Activated T-cell treated with anti-CD3 and anti-CD28 coated beads, Interleukin-2, amount 50 U/mL, for 72 hours (primary cell): ENCODE measurements at regions not wholly inside any gene's neighbourhood (a gene's known extent, or its start where the extent isn't known, plus 50 kb on each side); places are given as distances from the start of the nearest gene placed in this dataset.

Source experiments
- ATAC-seq, 2 donors: fragments of 150-1000 bp; cut with Tn5 transposase; replicated peaks in 1 of 2; 2 replicates each; pipeline ENCODE4 v1.10.0; 2021; ENCODE audit warnings: moderate library complexity in 2 of 2, mild to moderate bottlenecking in 1 of 2
- DNase-seq, 2 donors: peaks; one replicate each; pipeline ENCODE4 v3.0.0; 2021 to 2022; ENCODE audit warnings: mixed read lengths in 1 of 2
- H3K27ac Mint-ChIP-seq: one replicate; pipeline ENCODE4 v1.8.0; 2022; ENCODE audit warnings: mild to moderate bottlenecking, moderate library complexity, mixed read lengths
- H3K27me3 Mint-ChIP-seq: one replicate; pipeline ENCODE4 v1.8.0; 2022; ENCODE audit warnings: low read depth, mixed read lengths
- H3K36me3 Mint-ChIP-seq, 2 donors: one replicate each; pipeline ENCODE4 v1.8.0; 2022; ENCODE audit warnings: mixed read lengths in 2 of 2, mild to moderate bottlenecking in 1 of 2; ENCODE audit not compliant: insufficient read depth in 2 of 2
- H3K4me1 Mint-ChIP-seq: one replicate; pipeline ENCODE4 v1.8.0; 2022; ENCODE audit warnings: low read depth, mixed read lengths
- H3K4me3 Mint-ChIP-seq, 2 donors: one replicate each; pipeline ENCODE4 v1.8.0; 2022; ENCODE audit warnings: mild to moderate bottlenecking in 2 of 2, mixed read lengths in 2 of 2, moderate library complexity in 2 of 2
- H3K9me3 Mint-ChIP-seq, 2 donors: one replicate each; pipeline ENCODE4 v1.8.0; 2022; ENCODE audit warnings: mixed read lengths in 2 of 2

DNA sequence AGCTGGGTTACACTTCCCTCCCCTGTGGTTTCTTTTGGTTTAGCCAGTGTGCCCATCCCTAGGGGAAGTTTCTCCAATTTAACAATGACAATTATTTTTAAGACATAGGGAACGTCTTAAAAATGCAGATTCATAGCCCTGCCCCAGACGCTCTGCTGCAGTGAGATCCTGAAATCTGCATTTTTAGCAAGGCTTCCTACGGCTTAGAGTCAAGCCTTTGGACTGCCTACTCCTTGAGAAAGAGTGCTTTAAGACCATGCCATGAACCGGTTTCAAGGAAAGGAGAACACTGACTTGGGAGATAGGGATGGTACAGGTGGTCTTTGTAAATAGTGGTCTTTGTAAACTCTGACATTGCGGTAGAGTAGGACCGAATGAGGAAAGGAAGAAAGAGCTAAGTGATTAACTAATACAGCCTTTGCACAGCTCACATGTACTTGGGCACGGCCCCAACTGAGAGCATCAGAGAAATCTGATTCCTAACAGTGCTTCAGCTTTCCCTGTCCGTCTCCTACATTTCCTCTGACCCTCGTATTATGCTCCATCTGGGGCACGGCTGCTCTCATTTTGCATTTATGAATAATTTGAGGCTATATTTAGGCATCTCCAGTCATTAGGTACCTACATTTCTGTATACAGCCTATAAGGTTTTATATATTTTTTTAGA is 217.6 kb upstream of the TANK start:
- H3K36me3 Mint-ChIP-seq = peaks cover 0 to 1% of the 10 kb centered on the region in 2 donors
- no peaks in the 10 kb centered on the region for H3K27me3 Mint-ChIP-seq
- H3K4me3 Mint-ChIP-seq = no peak overlapping the region
- H3K4me1 Mint-ChIP-seq = peaks cover 27% of the 10 kb centered on the region
- ATAC-seq (no peak), DNase-seq (no peak)
- peaks cover 3 to 4% of the 10 kb centered on the region in 2 donors for H3K9me3 Mint-ChIP-seq
- H3K27ac Mint-ChIP-seq = no peak overlapping the region

DNA sequence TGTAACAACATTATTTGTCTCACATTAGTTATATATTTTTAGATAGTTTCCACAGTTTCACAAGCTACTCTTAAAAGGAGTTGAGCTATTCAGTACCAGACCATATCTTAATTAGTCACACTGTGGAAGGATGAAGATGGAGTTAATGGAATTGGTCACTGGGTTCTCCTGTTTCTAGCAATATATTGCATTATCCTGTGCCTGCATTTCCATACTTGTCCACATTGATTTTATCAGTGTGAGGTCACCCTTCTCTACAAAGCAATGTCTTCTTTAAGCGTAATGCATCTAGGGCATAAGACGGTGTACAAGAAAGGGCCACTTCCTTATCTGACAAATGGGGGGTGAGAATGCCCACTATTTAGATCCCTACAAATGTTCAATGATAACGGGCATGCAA is 216.8 kb upstream of the TANK start:
- Mint-ChIP-seq H3K9me3 (no peaks in the 10 kb centered on the region), H3K27me3 (no peaks in the 10 kb centered on the region), H3K4me3 (no peak overlapping the region), H3K36me3 (no peaks in the 10 kb centered on the region), H3K4me1 (peaks cover 27% of the 10 kb centered on the region), H3K27ac (no peak overlapping the region)
- no peak for DNase-seq
- ATAC-seq = no peak

DNA sequence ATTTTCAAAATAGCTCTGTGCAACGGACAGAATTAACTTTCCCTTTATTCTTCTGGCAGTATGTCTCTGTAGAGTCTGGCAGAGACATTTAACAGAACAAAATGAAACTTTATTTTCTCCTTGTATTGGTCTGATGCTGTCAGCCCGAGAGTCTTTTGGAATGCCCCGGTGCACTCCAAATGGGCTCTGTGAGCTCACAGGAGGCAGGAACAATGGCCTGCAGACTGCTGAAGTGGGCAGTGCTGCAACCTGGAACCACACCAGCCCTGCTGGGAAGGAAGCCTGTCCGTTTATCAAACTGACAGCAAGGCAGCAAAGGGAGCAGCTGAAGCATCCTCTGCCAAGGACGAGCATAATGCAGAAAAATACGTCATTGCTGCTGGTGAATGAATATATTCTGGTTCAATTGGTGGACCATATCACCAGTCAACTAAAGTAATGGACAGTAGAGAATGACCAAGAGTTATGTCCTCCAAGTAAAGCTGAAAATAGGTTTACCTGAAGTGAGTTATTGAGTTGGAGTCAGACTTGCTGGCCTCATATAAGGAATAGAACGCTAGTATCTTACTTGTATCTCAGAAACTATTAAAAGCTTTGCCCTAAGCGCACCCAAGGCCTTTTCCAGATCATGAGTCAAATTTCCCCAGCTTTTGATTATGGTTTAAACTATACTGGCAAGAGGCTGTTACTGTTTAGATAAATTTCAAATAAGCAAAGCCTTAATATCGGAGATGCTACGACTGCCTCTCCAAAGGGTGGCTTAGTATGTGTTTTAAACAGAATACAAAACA is 207.6 kb upstream of the TANK start:
- ATAC-seq (no peak), DNase-seq (no peak)
- H3K9me3 Mint-ChIP-seq = no peaks in the 10 kb centered on the region
- no peaks in the 10 kb centered on the region for H3K27me3 Mint-ChIP-seq
- H3K27ac Mint-ChIP-seq = no peak overlapping the region
- no peaks in the 10 kb centered on the region for H3K4me1 Mint-ChIP-seq
- H3K4me3 Mint-ChIP-seq = no peak overlapping the region
- H3K36me3 Mint-ChIP-seq = no peaks in the 10 kb centered on the region

DNA sequence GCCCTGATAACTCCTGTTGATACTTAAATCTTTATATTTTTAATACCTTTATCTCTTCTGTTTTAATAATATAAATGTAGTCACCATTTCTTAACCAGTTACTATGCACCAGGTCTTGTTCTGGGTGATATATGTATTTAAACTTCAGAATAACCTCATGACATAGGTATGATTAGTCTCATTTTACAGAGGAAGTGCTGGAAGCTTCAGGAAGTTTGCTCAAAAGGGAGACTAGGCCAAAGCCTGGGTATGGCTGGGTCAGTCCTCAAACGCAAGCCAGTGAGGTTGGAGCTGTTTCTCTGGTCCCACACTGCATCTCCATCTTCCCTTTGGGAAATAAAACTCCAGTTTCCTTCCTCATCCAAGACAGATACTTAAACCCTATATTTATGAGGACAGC is 204.7 kb upstream of the TANK start:
- no peak overlapping the region for H3K4me3 Mint-ChIP-seq
- ATAC-seq = no peak
- DNase-seq = no peak
- no peaks in the 10 kb centered on the region for H3K36me3 Mint-ChIP-seq
- no peaks in the 10 kb centered on the region for H3K4me1 Mint-ChIP-seq
- H3K9me3 Mint-ChIP-seq = no peaks in the 10 kb centered on the region
- H3K27ac Mint-ChIP-seq = no peak overlapping the region
- no peaks in the 10 kb centered on the region for H3K27me3 Mint-ChIP-seq

DNA sequence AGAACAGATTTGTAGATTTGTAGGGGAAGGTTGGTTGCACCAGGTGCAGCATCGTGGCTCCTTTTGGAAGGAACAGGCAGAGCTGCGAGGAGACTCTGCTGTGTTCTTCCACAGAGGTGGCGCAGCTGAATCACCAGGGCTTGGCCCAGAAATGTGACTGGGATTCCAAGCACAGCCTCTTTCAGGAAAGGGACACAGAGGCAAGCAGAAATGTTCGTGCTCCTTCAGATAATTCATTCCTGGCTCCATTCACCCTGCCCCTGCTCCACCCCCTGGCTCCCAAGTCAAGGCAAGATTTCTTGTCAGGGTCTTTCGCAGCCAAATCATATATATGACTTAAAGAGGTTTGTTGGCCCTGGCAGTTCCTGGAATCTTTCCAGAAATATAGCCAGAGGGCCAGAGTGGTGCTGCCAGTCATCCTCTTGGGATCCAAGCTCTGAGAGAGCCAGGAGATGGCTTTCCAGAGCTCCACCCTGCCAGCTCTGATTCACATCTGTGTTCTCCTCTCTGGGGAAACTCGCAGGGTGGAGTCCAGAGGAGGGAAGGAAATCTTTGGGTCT is 203.9 kb upstream of the TANK start:
- no peak for DNase-seq
- no peaks in the 10 kb centered on the region for H3K9me3 Mint-ChIP-seq
- ATAC-seq = no peak
- H3K27me3 Mint-ChIP-seq = no peaks in the 10 kb centered on the region
- H3K4me3 Mint-ChIP-seq = no peak overlapping the region
- no peaks in the 10 kb centered on the region for H3K36me3 Mint-ChIP-seq
- no peak overlapping the region for H3K27ac Mint-ChIP-seq
- no peaks in the 10 kb centered on the region for H3K4me1 Mint-ChIP-seq

DNA sequence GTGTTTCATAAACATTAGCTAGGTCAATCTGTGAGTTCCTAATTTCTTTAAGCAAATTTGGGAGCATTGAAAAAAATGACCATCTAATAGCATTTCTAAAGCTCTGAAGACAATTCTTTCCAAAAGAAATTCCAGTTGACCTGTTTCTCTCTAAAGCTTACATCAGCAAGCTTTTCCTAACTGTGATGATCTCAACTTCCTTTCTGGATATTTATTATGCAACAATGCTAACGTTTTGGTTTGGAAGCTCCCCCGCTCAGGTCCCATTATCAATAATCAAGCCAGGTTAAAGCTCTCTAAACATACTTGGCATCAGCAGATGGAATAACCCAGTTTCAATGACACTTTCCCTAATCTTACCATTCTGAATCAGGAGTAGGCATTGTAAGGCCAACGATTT is 196.3 kb upstream of the TANK start:
- ATAC-seq (no peak), DNase-seq (no peak)
- Mint-ChIP-seq H3K36me3 (no peaks in the 10 kb centered on the region), H3K9me3 (no peaks in the 10 kb centered on the region), H3K27ac (no peak overlapping the region), H3K27me3 (peaks cover 8% of the 10 kb centered on the region), H3K4me3 (no peak overlapping the region), H3K4me1 (no peaks in the 10 kb centered on the region)

DNA sequence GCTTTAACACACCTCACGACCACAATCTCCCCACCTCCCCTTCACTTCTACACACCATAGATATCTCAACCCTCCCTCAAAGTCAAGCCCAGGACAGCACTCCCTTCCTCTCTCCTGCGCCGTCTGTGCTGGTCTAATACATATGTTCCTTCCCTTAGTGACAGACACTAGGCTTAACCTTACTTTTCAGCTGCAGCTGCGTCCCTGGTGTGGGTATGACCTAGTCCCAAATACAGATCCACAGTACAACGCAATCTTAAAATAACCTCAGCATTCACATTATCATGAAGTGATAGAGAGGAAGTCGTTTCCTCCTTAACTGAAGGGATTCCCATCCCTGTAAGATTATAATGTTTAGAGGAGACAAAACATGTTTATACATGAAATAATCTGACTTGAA is 192.7 kb upstream of the TANK start:
- ATAC-seq = no peak

DNA sequence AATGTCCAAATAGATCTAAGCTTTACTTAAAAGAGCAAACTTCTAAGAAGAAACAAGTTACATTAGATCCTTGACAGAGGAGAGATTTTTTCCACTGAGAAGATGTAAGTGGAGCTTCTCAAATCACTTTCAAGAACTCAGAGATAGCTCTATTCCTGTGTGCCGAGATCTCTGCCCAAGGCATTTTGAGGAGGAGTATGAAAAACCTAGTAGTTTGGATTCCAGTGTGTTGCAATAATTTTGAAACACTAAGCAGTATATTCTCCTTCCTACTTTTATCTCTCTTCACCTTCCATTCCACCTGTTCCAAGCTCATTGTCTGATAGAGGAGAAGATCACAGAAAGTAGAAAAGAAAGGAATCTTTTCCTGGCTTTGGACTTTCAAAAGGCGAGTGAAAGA is 192.0 kb upstream of the TANK start:
- Mint-ChIP-seq H3K27ac (no peak overlapping the region), H3K27me3 (peaks cover 8% of the 10 kb centered on the region), H3K36me3 (no peaks in the 10 kb centered on the region), H3K9me3 (no peaks in the 10 kb centered on the region), H3K4me1 (no peaks in the 10 kb centered on the region), H3K4me3 (no peak overlapping the region)
- ATAC-seq = no peak
- no peak for DNase-seq

More for the DNA sequence above, 192.7 kb upstream of the TANK start:
- Mint-ChIP-seq H3K36me3 (no peaks in the 10 kb centered on the region), H3K4me3 (no peak overlapping the region), H3K9me3 (no peaks in the 10 kb centered on the region), H3K27me3 (peaks cover 8% of the 10 kb centered on the region), H3K27ac (no peak overlapping the region), H3K4me1 (no peaks in the 10 kb centered on the region)
- no peak for DNase-seq

DNA sequence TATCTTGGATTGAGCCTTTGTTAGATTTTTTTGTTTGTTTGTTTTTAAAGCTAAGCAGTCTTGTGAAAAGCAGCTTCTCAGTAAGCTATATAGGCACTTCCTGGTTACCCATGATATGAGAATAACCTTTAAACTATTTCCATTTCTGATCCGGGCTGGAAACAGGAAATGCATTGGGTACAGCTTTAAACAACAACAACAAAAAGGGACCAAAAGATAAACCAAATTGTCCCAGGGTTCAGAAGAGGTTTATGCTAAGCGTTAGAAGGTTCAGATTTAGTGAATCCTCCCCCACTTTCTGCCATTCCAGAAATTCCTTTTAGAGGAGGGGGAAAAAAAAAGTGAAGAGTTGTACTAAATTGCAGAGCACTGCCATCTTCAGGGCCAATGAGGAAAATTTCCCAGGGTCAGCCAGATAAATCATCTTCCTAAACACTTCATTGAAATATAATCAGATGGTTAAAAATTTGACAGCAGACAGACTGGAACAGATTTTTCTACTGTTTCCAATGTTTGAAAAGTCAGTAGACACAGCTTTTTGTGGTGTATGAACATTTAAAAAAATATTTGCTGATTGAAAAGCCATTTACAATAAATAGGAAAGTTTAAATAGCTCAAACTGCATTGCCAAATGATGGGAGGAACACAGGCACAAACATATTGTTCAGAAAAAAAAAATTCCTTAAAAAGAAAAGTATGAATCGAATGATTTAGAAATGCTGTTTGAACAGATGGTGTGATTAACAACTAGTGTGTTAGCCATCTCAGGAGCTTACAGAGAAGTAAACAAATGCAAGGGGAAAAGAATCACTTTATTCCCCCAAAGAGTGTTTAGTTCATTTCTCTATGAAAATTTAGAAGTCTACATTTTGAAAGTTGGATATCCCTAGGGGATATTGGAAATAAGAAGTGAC is 189.9 kb upstream of the TANK start:
- peaks cover 8% of the 10 kb centered on the region for H3K27me3 Mint-ChIP-seq
- ATAC-seq = no peak
- H3K27ac Mint-ChIP-seq = no peak overlapping the region
- H3K4me3 Mint-ChIP-seq = no peak overlapping the region
- no peak for DNase-seq
- peaks cover 4% of the 10 kb centered on the region for H3K4me1 Mint-ChIP-seq
- no peaks in the 10 kb centered on the region for H3K9me3 Mint-ChIP-seq
- H3K36me3 Mint-ChIP-seq = no peaks in the 10 kb centered on the region

DNA sequence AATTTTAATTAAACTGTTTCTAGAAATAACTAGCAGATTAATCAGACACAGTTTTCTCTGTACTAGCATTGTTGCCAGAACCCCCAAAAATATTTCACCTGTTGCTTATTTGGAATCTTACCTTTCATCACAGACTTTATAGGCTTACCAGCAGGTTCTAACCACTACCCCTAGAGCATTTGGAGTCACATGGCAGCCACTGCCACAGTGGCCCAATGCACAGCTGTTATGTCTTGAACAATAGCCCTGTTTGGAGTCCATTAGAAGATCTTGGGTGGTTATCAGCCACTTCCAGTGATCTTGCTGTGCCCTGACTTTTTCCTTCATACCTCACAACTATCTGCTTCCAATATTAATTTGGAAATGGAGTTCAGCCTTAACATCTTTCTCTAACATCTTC is 186.2 kb upstream of the TANK start:
- no peak overlapping the region for H3K4me3 Mint-ChIP-seq
- ATAC-seq (no peak), DNase-seq (no peak)
- H3K36me3 Mint-ChIP-seq = no peaks in the 10 kb centered on the region
- peaks cover 4% of the 10 kb centered on the region for H3K27me3 Mint-ChIP-seq
- H3K4me1 Mint-ChIP-seq = peaks cover 6% of the 10 kb centered on the region
- H3K9me3 Mint-ChIP-seq = no peaks in the 10 kb centered on the region
- no peak overlapping the region for H3K27ac Mint-ChIP-seq

DNA sequence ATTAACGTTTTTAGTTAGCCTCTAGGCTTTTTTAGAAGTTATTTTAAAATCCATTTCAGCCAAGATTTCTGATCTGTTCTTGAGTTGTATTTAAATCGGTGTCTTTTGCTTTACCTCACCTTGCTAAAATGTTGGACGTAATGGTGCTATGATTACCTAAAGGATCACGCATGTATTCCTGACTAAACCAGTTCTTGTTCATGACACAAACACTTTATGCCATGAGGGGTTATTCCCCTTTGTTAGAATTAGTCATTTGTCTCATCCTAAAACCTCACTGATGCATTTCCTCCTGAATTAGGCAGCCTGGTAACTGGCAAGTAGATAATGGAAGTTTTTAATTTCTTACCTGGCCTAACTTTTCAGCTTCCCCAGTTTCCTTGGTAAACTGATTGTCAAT is 185.4 kb upstream of the TANK start:
- H3K27me3 Mint-ChIP-seq = peaks cover 4% of the 10 kb centered on the region
- H3K4me3 Mint-ChIP-seq = no peak overlapping the region
- no peak for DNase-seq
- H3K36me3 Mint-ChIP-seq = no peaks in the 10 kb centered on the region
- H3K4me1 Mint-ChIP-seq = peaks cover 6% of the 10 kb centered on the region
- ATAC-seq = no peak
- H3K9me3 Mint-ChIP-seq = no peaks in the 10 kb centered on the region
- no peak overlapping the region for H3K27ac Mint-ChIP-seq

DNA sequence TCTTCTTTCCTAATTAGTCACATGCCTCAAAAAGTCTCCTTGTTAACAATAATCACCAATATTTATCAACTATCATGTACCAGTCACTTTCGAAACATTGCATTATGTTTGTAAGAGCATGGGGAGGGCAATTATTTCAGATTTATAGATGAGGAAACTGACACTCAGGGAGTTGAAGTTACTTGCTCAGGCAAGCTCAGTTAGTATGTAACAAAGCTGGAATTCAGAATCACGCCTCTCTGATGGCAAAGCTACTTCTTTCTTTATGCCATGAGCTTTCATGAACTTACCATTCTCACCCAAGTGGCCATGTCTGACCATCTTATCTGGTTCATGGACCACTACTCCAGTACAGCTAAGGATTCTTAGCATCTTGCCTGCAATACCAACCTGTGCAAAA is 183.4 kb upstream of the TANK start:
- Mint-ChIP-seq H3K27ac (no peak overlapping the region), H3K4me3 (no peak overlapping the region), H3K9me3 (no peaks in the 10 kb centered on the region), H3K4me1 (peaks cover 6% of the 10 kb centered on the region), H3K36me3 (no peaks in the 10 kb centered on the region), H3K27me3 (peaks cover 4% of the 10 kb centered on the region)
- ATAC-seq = no peak
- no peak for DNase-seq

DNA sequence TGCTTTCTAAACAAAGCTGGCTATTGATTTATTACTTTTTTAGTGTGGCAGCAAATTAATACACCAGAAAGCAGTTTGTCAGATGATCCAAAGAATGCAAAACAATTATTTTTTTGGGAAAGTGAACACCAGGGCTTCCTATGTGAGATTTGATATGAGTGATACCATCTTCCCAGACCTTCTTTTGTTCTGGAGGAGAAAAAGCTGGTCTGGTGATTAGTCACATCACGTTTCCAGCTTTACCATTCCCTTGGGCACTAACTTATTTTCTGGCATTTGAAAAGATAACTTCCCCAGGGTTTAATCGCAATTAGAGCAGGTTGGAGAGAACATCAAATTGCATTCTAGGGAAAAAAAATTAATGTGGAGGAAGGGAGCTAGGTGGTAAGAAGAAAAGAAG is 182.9 kb upstream of the TANK start:
- DNase-seq (no peak), ATAC-seq (no peak)
- Mint-ChIP-seq H3K36me3 (no peaks in the 10 kb centered on the region), H3K4me3 (no peak overlapping the region), H3K27me3 (peaks cover 4% of the 10 kb centered on the region), H3K9me3 (no peaks in the 10 kb centered on the region), H3K27ac (no peak overlapping the region), H3K4me1 (peaks cover 6% of the 10 kb centered on the region)
